Pancreas (tissue), 10 donors: ENCODE measurements at regions not wholly inside any gene's neighbourhood (a gene's known extent, or its start where the extent isn't known, plus 50 kb on each side); places are given as distances from the start of the nearest gene placed in this dataset.

Experiments
- ATAC-seq, 4 donors: fragments of 200-7000 bp; cut with Tn5 transposase; one replicate each; pipeline versions ENCODE4 v1.8.0 to v1.9.1; 2020; ENCODE audit warnings: mild to moderate bottlenecking in 4 of 4, moderate library complexity in 4 of 4
- DNase-seq, 6 donors: peaks; one replicate each; pipeline ENCODE4 v3.0.0-alpha.2; 2020
- FAIRE-seq: peaks from 2 replicates; lab custom pipeline; 2012; peaks lifted over from hg19 to GRCh38; lab: Jason Lieb, UNC
- H3K27ac ChIP-seq, 4 donors: fragments of 200-600 bp; sonication (generic); 1 replicate in 3 of 4; 2 replicates in 1 of 4; pipeline versions ENCODE4 v1.5.0 to v1.8.0; 2020
- H3K27me3 ChIP-seq, 4 donors: fragments of 200-600 bp; one replicate each; pipeline ENCODE4 v1.8.0; 2021
- H3K36me3 ChIP-seq, 3 donors: fragments of 200-600 bp; sonication (generic) in 1 of 3; one replicate each; pipeline versions ENCODE4 v1.5.0 to v1.8.0; 2020 to 2021
- H3K4me1 ChIP-seq, 3 donors: fragments of 200-600 bp; one replicate each; pipeline ENCODE4 v1.8.0; 2021
- H3K4me3 ChIP-seq, 4 donors: fragments of 200-600 bp; sonication (generic) in 2 of 4; one replicate each; pipeline versions ENCODE4 v1.5.0 to v1.8.0; 2020 to 2021
- H3K9me3 ChIP-seq, 4 donors: fragments of 200-600 bp; one replicate each; pipeline ENCODE4 v1.8.0; 2021
- WGBS, 2 donors: extraction: QIAGEN DNeasy Blood & Tissue Kit; methylation state at CpG; one replicate each; pipeline ENCODE4 v1.1.7; 2013; 5-methylcytosine and 5-hydroxymethylcytosine counted together
- intact Hi-C, 3 donors: fragments of 100-400 bp; cut with DNase I; formaldehyde crosslinking; loops; one replicate each; pipeline versions ENCODE4 v1.11.1 to v1.14.2; 2022
- TF ChIP-seq, protein P1 (sequence below), 4 donors: fragments of 200-600 bp; sonication (generic) in 3 of 4; IDR thresholded peaks; one replicate each; pipeline versions ENCODE4 v1.5.0 to v1.8.0; 2021; ENCODE audit warnings: antibody characterized with exemption in 4 of 4
- donor health status: healthy with polysubstance abuse.
- donor health status: DM: no; HTN: no; CAD: no; lungs with moderate emphysema.
- donor health status: DM: no; HTN: no; CAD: no.
- donor health status: control.
- donor health status: control.
- donor health status: Bipolar disorder and iron deficiency.
- donor health status: DM: yes; HTN: yes; CAD: no.
- donor health status: DM: no; HTN: no; CAD: no.
- donor health status: DM: no; HTN: no; CAD: no.
- donor health status: DM: yes; HTN: yes; CAD: no.

GRCh38 chr4:158006990-158007389 is 165.8 kb downstream of the GASK1B start:
- no peak overlapping the region for H3K27ac ChIP-seq
- no peak for DNase-seq

DNA sequence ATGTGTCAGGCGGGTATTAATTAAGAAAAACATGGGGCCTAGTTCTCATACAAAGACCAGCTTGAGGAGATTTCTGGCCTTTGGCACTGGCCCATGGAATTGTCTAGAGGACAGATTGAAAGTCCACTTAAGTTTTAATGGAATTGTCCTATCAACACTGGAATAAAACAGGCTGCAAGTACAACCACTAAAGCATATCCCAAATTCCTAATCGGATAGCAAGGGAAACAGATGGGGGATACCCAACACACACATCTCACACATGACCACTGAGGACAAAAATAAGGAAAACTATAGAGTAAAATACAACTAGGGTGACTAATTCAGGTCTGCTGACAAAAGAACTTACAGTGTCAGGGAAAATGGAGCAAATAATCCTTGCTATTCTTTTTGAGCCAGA is 167.8 kb downstream of the GASK1B start:
- H3K4me3 ChIP-seq, result no peak overlapping the region
- WGBS, 2 donors, result 86 to 89% methylated on average over 2 of the region's 2 CpGs
- H3K9me3 ChIP-seq, result no peaks in the 10 kb centered on the region
- FAIRE-seq (no peak), DNase-seq (no peak), ATAC-seq (no peak)
- peaks cover 0 to 9% (median 0%) of the 10 kb centered on the region in 3 donors for H3K4me1 ChIP-seq
- TF ChIP-seq, protein P1, sequence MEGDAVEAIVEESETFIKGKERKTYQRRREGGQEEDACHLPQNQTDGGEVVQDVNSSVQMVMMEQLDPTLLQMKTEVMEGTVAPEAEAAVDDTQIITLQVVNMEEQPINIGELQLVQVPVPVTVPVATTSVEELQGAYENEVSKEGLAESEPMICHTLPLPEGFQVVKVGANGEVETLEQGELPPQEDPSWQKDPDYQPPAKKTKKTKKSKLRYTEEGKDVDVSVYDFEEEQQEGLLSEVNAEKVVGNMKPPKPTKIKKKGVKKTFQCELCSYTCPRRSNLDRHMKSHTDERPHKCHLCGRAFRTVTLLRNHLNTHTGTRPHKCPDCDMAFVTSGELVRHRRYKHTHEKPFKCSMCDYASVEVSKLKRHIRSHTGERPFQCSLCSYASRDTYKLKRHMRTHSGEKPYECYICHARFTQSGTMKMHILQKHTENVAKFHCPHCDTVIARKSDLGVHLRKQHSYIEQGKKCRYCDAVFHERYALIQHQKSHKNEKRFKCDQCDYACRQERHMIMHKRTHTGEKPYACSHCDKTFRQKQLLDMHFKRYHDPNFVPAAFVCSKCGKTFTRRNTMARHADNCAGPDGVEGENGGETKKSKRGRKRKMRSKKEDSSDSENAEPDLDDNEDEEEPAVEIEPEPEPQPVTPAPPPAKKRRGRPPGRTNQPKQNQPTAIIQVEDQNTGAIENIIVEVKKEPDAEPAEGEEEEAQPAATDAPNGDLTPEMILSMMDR (IDR thresholded peaks at IDR 0.05), result no peak
- intact Hi-C loops, result no loop called here
- no peak overlapping the region for H3K27ac ChIP-seq
- H3K36me3 ChIP-seq, result no peaks in the 10 kb centered on the region
- H3K27me3 ChIP-seq, result no peaks in the 10 kb centered on the region

More at GRCh38 chr4:158006990-158007389, 165.8 kb downstream of the GASK1B start:
- intact Hi-C loops, result no loop called here
- Histone ChIP-seq H3K36me3 (no peaks in the 10 kb centered on the region), H3K4me1 (peaks cover 0 to 9% (median 0%) of the 10 kb centered on the region in 3 donors), H3K4me3 (no peak overlapping the region), H3K27me3 (no peaks in the 10 kb centered on the region), H3K9me3 (no peaks in the 10 kb centered on the region)
- TF ChIP-seq, protein P1 (IDR thresholded peaks at IDR 0.05), result no peak
- ATAC-seq, result peak in 2 of 4 donors; percentile 54 to 71
- no peak for FAIRE-seq

GRCh38 chr4:158004101-158004500 is 168.7 kb downstream of the GASK1B start:
- peaks cover 0 to 9% (median 0%) of the 10 kb centered on the region in 3 donors for H3K4me1 ChIP-seq
- no peaks in the 10 kb centered on the region for H3K36me3 ChIP-seq
- 70 to 72% methylated on average over 5 of the region's 5 CpGs for WGBS, 2 donors
- TF ChIP-seq, protein P1 (IDR thresholded peaks at IDR 0.05), result no peak
- no peak overlapping the region for H3K4me3 ChIP-seq
- FAIRE-seq, result no peak
- no peak overlapping the region for H3K27ac ChIP-seq
- intact Hi-C loops, result no loop called here
- DNase-seq, result no peak
- ATAC-seq, result no peak
- H3K9me3 ChIP-seq, result no peaks in the 10 kb centered on the region
- H3K27me3 ChIP-seq, result no peaks in the 10 kb centered on the region

DNA sequence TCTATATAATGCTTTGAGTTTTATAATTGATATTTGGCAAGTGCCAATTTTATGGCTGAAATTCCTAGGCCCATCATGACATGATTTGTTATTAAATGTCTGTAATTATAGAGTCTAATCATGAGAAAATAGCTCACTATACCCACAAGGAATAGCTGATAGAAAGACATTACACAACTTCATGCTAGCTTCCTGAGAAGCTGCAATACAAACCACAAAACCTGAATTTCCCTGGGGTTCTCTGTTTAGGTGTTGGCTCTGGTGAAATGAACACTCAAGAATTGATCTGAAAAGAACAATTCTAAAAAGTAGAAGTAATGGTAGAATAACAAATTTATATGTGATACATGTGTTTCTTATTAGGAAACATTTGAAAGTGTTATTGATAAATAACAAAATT is 169.6 kb downstream of the GASK1B start:
- no peaks in the 10 kb centered on the region for H3K9me3 ChIP-seq
- TF ChIP-seq, protein P1 (IDR thresholded peaks at IDR 0.05), result no peak
- H3K4me3 ChIP-seq, result no peak overlapping the region
- no peak overlapping the region for H3K27ac ChIP-seq
- ATAC-seq (no peak), DNase-seq (no peak), FAIRE-seq (no peak)
- H3K4me1 ChIP-seq, result peaks cover 0 to 7% (median 0%) of the 10 kb centered on the region in 3 donors
- intact Hi-C loops, result no loop called here
- H3K27me3 ChIP-seq, result no peaks in the 10 kb centered on the region
- no peaks in the 10 kb centered on the region for H3K36me3 ChIP-seq

DNA sequence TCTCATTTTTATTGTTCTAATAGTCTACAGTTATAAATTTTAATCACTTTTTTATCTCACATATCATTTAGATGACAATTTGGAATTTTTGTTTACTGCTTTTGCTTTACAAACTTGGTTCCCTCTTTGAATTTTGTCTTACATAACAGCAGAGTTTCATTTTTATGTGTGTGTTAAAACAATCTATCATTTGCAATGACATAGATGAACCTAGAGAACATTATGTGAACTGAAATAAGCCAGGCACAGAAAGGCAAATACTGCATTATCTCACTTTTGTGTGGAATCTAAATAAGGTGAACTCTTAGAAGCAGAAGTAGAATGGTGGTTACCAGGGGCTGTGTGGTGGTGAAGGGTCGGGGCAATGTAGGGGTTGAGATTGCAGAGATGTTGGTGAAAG is 170.7 kb downstream of the GASK1B start:
- 85 to 89% methylated on average over 1 of the region's 1 CpG for WGBS, 2 donors
- H3K4me3 ChIP-seq, result no peak overlapping the region
- H3K36me3 ChIP-seq, result no peaks in the 10 kb centered on the region
- H3K27ac ChIP-seq, result no peak overlapping the region
- no peaks in the 10 kb centered on the region for H3K27me3 ChIP-seq
- DNase-seq (no peak), FAIRE-seq (no peak), ATAC-seq (no peak)
- H3K4me1 ChIP-seq, result peaks cover 0 to 5% (median 0%) of the 10 kb centered on the region in 3 donors
- TF ChIP-seq, protein P1 (IDR thresholded peaks at IDR 0.05), result no peak
- intact Hi-C loops, result no loop called here
- no peaks in the 10 kb centered on the region for H3K9me3 ChIP-seq
